ENCODE measurements at regions not wholly inside any gene's neighbourhood (a gene's known extent, or its start where the extent isn't known, plus 50 kb on each side); places are given as distances from the start of the nearest gene placed in this dataset.

DNA sequence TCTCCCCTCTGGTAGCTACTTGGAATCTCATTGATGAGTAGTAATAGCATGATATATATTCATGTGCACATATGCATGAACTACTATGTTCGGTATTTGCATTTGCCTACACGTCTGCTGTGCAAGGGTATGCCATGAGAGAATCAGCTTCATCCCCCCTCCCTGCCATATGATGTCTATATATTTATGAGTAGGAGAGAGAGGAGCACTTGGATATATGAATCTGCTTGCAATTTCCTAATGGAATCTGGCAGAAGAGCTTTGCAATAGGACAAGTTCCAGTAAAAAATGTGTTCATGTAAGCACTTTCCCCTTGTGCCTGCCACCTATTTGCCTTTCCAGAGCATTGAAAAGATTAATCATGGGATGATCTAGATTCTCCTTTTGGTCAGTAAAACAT, 76.2 kb upstream of the BACH2 start:
- TF ChIP-seq, protein P1, sequence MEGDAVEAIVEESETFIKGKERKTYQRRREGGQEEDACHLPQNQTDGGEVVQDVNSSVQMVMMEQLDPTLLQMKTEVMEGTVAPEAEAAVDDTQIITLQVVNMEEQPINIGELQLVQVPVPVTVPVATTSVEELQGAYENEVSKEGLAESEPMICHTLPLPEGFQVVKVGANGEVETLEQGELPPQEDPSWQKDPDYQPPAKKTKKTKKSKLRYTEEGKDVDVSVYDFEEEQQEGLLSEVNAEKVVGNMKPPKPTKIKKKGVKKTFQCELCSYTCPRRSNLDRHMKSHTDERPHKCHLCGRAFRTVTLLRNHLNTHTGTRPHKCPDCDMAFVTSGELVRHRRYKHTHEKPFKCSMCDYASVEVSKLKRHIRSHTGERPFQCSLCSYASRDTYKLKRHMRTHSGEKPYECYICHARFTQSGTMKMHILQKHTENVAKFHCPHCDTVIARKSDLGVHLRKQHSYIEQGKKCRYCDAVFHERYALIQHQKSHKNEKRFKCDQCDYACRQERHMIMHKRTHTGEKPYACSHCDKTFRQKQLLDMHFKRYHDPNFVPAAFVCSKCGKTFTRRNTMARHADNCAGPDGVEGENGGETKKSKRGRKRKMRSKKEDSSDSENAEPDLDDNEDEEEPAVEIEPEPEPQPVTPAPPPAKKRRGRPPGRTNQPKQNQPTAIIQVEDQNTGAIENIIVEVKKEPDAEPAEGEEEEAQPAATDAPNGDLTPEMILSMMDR (conservative IDR thresholded peaks at IDR 0.05; ENCODE audit: low read length) = no peak
- no peak for TF ChIP-seq EZH2phosphoT487 (IDR thresholded peaks at IDR 0.05; ENCODE audit: borderline replicate concordance, low read depth, low read length)
